A549 (cell line): ENCODE measurements at regions not wholly inside any gene's neighbourhood (a gene's known extent, or its start where the extent isn't known, plus 50 kb on each side); places are given as distances from the start of the nearest gene placed in this dataset.

Experiments used
- E2F6 ChIP-seq: IDR thresholded peaks from 2 replicates; pipeline ENCODE4 v1.6.1; 2012; ENCODE audit warnings: low read depth, borderline replicate concordance
- EP300 ChIP-seq, 2 experiments: fragments of >200 bp; sonication (Bioruptor Twin); formaldehyde crosslinking; IDR thresholded peaks; 2 replicates in 1 of 2; 3 replicates in 1 of 2; pipeline ENCODE4 v1.6.1; 2016 to 2017
- POLR2AphosphoS2 ChIP-seq: conservative IDR thresholded peaks from 2 replicates; pipeline ENCODE4 v1.6.1; 2012; ENCODE audit warnings: low read length, improper control_type of control experiment, inconsistent platforms
- RCOR1 ChIP-seq: fragments of 150-350 bp; IDR thresholded peaks from 2 replicates; pipeline ENCODE4 v1.6.1; 2014; ENCODE audit warnings: antibody characterized with exemption, low read length, low read depth
- RFX5 ChIP-seq: fragments of 450-650 bp; IDR thresholded peaks from 2 replicates; pipeline ENCODE4 v1.7.1; 2014; ENCODE audit warnings: antibody characterized with exemption, mild to moderate bottlenecking, moderate library complexity
- SMC3 ChIP-seq: fragments of >200 bp; sonication (Bioruptor Twin); formaldehyde crosslinking; IDR thresholded peaks from 3 replicates; pipeline ENCODE4 v1.6.1; 2018; ENCODE audit warnings: inconsistent platforms
- TFCP2L1 ChIP-seq: fragments of 250-450 bp; sonication (Bioruptor Pico); IDR thresholded peaks from 2 replicates; pipeline ENCODE4 v1.5.0; 2021; ENCODE audit warnings: mild to moderate bottlenecking
- TF ChIP-seq, protein P1 (sequence below): fragments of >200 bp; sonication (Bioruptor Twin); formaldehyde crosslinking; IDR thresholded peaks from 3 replicates; pipeline ENCODE4 v1.6.1; 2016
- TF ChIP-seq, protein P2 (sequence below): fragments of >200 bp; sonication (Bioruptor Twin); formaldehyde crosslinking; IDR thresholded peaks from 3 replicates; pipeline ENCODE4 v1.5.1; 2016

GRCh38 chr2:217497843-217498377, 504.9 kb downstream of the TNS1 start:
- TF ChIP-seq EP300 (IDR thresholded peaks at IDR 0.05), result no peak
- TF ChIP-seq, protein P1, sequence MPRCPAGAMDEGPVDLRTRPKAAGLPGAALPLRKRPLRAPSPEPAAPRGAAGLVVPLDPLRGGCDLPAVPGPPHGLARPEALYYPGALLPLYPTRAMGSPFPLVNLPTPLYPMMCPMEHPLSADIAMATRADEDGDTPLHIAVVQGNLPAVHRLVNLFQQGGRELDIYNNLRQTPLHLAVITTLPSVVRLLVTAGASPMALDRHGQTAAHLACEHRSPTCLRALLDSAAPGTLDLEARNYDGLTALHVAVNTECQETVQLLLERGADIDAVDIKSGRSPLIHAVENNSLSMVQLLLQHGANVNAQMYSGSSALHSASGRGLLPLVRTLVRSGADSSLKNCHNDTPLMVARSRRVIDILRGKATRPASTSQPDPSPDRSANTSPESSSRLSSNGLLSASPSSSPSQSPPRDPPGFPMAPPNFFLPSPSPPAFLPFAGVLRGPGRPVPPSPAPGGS, result no peak
- TF ChIP-seq, protein P2, sequence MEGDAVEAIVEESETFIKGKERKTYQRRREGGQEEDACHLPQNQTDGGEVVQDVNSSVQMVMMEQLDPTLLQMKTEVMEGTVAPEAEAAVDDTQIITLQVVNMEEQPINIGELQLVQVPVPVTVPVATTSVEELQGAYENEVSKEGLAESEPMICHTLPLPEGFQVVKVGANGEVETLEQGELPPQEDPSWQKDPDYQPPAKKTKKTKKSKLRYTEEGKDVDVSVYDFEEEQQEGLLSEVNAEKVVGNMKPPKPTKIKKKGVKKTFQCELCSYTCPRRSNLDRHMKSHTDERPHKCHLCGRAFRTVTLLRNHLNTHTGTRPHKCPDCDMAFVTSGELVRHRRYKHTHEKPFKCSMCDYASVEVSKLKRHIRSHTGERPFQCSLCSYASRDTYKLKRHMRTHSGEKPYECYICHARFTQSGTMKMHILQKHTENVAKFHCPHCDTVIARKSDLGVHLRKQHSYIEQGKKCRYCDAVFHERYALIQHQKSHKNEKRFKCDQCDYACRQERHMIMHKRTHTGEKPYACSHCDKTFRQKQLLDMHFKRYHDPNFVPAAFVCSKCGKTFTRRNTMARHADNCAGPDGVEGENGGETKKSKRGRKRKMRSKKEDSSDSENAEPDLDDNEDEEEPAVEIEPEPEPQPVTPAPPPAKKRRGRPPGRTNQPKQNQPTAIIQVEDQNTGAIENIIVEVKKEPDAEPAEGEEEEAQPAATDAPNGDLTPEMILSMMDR, result no peak
- no peak for TF ChIP-seq SMC3
- TF ChIP-seq POLR2AphosphoS2, result no peak
- no peak for TF ChIP-seq TFCP2L1
- TF ChIP-seq RFX5, result no peak
- TF ChIP-seq E2F6, result no peak
- TF ChIP-seq RCOR1, result no peak
